GM12878 (cell line): ENCODE measurements at regions not wholly inside any gene's neighbourhood (a gene's known extent, or its start where the extent isn't known, plus 50 kb on each side); places are given as distances from the start of the nearest gene placed in this dataset.

Experiments used
- RELA ChIP-seq: fragments of 450-650 bp; IDR thresholded peaks from 2 replicates; pipeline ENCODE4 v1.8.0; 2014; ENCODE audit warnings: borderline replicate concordance; ENCODE audit not compliant: partially characterized antibody
- SIN3A ChIP-seq: IDR thresholded peaks from 2 replicates; pipeline ENCODE4 v1.6.1; 2012; ENCODE audit warnings: low read depth, low read length, improper control_type of control experiment
- SUZ12 ChIP-seq: fragments of 200-600 bp; sonication (generic); IDR thresholded peaks from one replicate; pipeline ENCODE4 v1.6.1; 2018; ENCODE audit warnings: antibody characterized with exemption, mild to moderate bottlenecking; ENCODE audit not compliant: unreplicated experiment
- YY1 ChIP-seq: IDR thresholded peaks from 2 replicates; pipeline ENCODE4 v1.6.1; 2011; ENCODE audit warnings: low read depth, mild to moderate bottlenecking, low read length
- TF ChIP-seq, protein P1 (sequence below): fragments of 450-650 bp; IDR thresholded peaks from 2 replicates; pipeline ENCODE4 v1.6.1; 2016; ENCODE audit warnings: mild to moderate bottlenecking

DNA sequence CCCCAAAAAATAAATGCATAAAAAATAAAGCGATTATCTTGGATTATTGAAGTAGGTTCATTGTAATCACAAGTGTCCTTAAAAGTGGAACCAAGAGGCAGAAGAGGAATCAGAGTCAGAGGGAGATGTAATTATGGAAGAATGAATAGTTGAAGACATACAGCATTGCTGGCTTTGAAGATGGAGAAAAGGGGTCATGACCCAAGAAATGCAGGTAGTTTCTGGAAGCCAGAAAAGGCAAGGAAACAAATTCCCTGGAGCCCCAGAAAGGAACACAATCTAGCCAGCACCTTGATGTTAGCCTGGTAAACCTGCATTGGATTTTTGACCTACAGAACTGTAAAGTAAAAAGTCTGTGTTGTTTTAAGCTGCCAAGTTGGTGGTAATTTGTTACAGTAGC, 57.5 kb upstream of the PTGR2 start:
- no peak for TF ChIP-seq SIN3A
- TF ChIP-seq SUZ12: no peak
- TF ChIP-seq RELA: no peak
- TF ChIP-seq, protein P1, sequence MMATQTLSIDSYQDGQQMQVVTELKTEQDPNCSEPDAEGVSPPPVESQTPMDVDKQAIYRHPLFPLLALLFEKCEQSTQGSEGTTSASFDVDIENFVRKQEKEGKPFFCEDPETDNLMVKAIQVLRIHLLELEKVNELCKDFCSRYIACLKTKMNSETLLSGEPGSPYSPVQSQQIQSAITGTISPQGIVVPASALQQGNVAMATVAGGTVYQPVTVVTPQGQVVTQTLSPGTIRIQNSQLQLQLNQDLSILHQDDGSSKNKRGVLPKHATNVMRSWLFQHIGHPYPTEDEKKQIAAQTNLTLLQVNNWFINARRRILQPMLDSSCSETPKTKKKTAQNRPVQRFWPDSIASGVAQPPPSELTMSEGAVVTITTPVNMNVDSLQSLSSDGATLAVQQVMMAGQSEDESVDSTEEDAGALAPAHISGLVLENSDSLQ: no peak
- no peak for TF ChIP-seq YY1
